H9 (cell line): ENCODE measurements at regions not wholly inside any gene's neighbourhood (a gene's known extent, or its start where the extent isn't known, plus 50 kb on each side); places are given as distances from the start of the nearest gene placed in this dataset.

Source experiments
- DNase-seq: peaks from one replicate; pipeline ENCODE4 v3.0.0-alpha.2; 2017
- H2AFZ ChIP-seq: one replicate; pipeline ENCODE4 v1.6.1; 2013; ENCODE audit warnings: mild to moderate bottlenecking, low read length, control low read depth, moderate library complexity
- H2AK5ac ChIP-seq: 2 replicates; pipeline ENCODE4 v1.6.1; 2013; ENCODE audit warnings: low read length, control low read depth, mixed read lengths; ENCODE audit not compliant: insufficient read length
- H2BK120ac ChIP-seq: one replicate; pipeline ENCODE4 v1.6.1; 2013; ENCODE audit warnings: low read depth, mild to moderate bottlenecking, low read length, control low read depth, inconsistent platforms; ENCODE audit not compliant: poor library complexity, severe bottlenecking
- H2BK12ac ChIP-seq: 2 replicates; pipeline ENCODE4 v1.6.1; 2013; ENCODE audit warnings: low read length, control low read depth, mixed read lengths, low read depth; ENCODE audit not compliant: insufficient read length
- H2BK15ac ChIP-seq: 2 replicates; pipeline ENCODE4 v1.6.1; 2013; ENCODE audit warnings: low read depth, low read length, control low read depth
- H2BK20ac ChIP-seq: one replicate; pipeline ENCODE4 v1.6.1; 2013; ENCODE audit warnings: low read depth, mild to moderate bottlenecking, low read length, control low read depth, inconsistent platforms; ENCODE audit not compliant: poor library complexity, severe bottlenecking
- H2BK5ac ChIP-seq: 2 replicates; pipeline ENCODE4 v1.6.1; 2013; ENCODE audit warnings: low read length, control low read depth, mixed read lengths; ENCODE audit not compliant: insufficient read length
- H3K14ac ChIP-seq: 2 replicates; pipeline ENCODE4 v1.6.1; 2013; ENCODE audit warnings: low read length, control low read depth; ENCODE audit not compliant: insufficient read depth
- H3K18ac ChIP-seq: 2 replicates; pipeline ENCODE4 v1.6.1; 2013; ENCODE audit warnings: low read depth, mild to moderate bottlenecking, mixed read lengths, low read length, control low read depth; ENCODE audit not compliant: insufficient read length
- H3K23ac ChIP-seq: 2 replicates; pipeline ENCODE4 v1.6.1; 2013; ENCODE audit warnings: low read length, control low read depth, mixed read lengths, low read depth; ENCODE audit not compliant: insufficient read length
- H3K23me2 ChIP-seq: 2 replicates; pipeline ENCODE4 v1.6.1; 2013; ENCODE audit warnings: low read depth, mild to moderate bottlenecking, mixed read lengths, low read length, control low read depth; ENCODE audit not compliant: insufficient read length, poor library complexity, severe bottlenecking
- H3K27ac ChIP-seq: 2 replicates; pipeline ENCODE4 v1.5.1; 2013; ENCODE audit warnings: low read length, control low read depth, mixed read lengths, low read depth; ENCODE audit not compliant: insufficient read length
- H3K27me3 ChIP-seq: 2 replicates; pipeline ENCODE4 v1.6.1; 2013; ENCODE audit warnings: low read length, control low read depth, inconsistent platforms; ENCODE audit not compliant: insufficient read depth
- H3K4ac ChIP-seq: 2 replicates; pipeline ENCODE4 v1.6.1; 2013; ENCODE audit warnings: low read depth, mild to moderate bottlenecking, control low read depth, inconsistent platforms, low read length, moderate library complexity
- H3K4me1 ChIP-seq: 2 replicates; pipeline ENCODE4 v1.6.1; 2013; ENCODE audit warnings: low read length, control low read depth, inconsistent platforms; ENCODE audit not compliant: insufficient read depth
- H3K4me2 ChIP-seq: 2 replicates; pipeline ENCODE4 v1.6.1; 2013; ENCODE audit warnings: low read length, control low read depth, mixed read lengths; ENCODE audit not compliant: insufficient read length, insufficient read depth
- H3K56ac ChIP-seq: 2 replicates; pipeline ENCODE4 v1.6.1; 2013; ENCODE audit warnings: low read depth, mild to moderate bottlenecking, mixed read lengths, low read length, control low read depth; ENCODE audit not compliant: insufficient read length
- H3K79me1 ChIP-seq: 2 replicates; pipeline ENCODE4 v1.6.1; 2013; ENCODE audit warnings: low read depth, mild to moderate bottlenecking, moderate library complexity, low read length, control low read depth, inconsistent platforms; ENCODE audit not compliant: insufficient read depth, poor library complexity, severe bottlenecking
- H3K79me2 ChIP-seq: 2 replicates; pipeline ENCODE4 v1.6.1; 2013; ENCODE audit warnings: low read length, control low read depth, inconsistent platforms; ENCODE audit not compliant: insufficient read depth
- H3K9ac ChIP-seq: 2 replicates; pipeline ENCODE4 v1.6.1; 2013; ENCODE audit warnings: low read length, control low read depth, mixed read lengths; ENCODE audit not compliant: insufficient read length; ENCODE audit errors: extremely low read depth
- H3K9me3 ChIP-seq: one replicate; pipeline ENCODE4 v1.6.1; 2013; ENCODE audit warnings: low read depth, low read length, inconsistent platforms; ENCODE audit not compliant: control insufficient read depth
- H3T11ph ChIP-seq: one replicate; pipeline ENCODE4 v1.6.1; 2013; ENCODE audit warnings: mild to moderate bottlenecking, low read length, control low read depth, inconsistent platforms
- H4K20me1 ChIP-seq: one replicate; pipeline ENCODE4 v1.6.1; 2013; ENCODE audit not compliant: control insufficient read depth, insufficient read length, insufficient read depth
- H4K5ac ChIP-seq: 2 replicates; pipeline ENCODE4 v1.6.1; 2013; ENCODE audit warnings: low read depth, mild to moderate bottlenecking, mixed read lengths, low read length, control low read depth; ENCODE audit not compliant: insufficient read length
- H4K8ac ChIP-seq: replicated peaks from 2 replicates; pipeline ENCODE4 v1.6.1; 2013; ENCODE audit warnings: low read length, control low read depth, mixed read lengths, low read depth; ENCODE audit not compliant: insufficient read length
- H4K91ac ChIP-seq: 2 replicates; pipeline ENCODE4 v1.6.1; 2013; ENCODE audit warnings: low read depth, mild to moderate bottlenecking, moderate library complexity, mixed read lengths, low read length, control low read depth; ENCODE audit not compliant: insufficient read length
- H3K27ac Mint-ChIP-seq, 3 experiments: 2 replicates in 2 of 3; 3 replicates in 1 of 3; pipeline ENCODE4 v1.8.0; 2020 to 2021; ENCODE audit warnings: mixed read lengths in 3 of 3, mild to moderate bottlenecking in 1 of 3, moderate library complexity in 1 of 3
- H3K27me3 Mint-ChIP-seq: 2 replicates; pipeline ENCODE4 v1.8.0; 2021; ENCODE audit warnings: low read depth, mild to moderate bottlenecking, moderate library complexity, mixed read lengths
- H3K36me3 Mint-ChIP-seq, 3 experiments: 2 replicates in 2 of 3; 3 replicates in 1 of 3; pipeline ENCODE4 v1.8.0; 2020 to 2021; ENCODE audit warnings: low read depth in 3 of 3, mixed read lengths in 3 of 3; ENCODE audit not compliant: insufficient read depth in 1 of 3
- H3K4me1 Mint-ChIP-seq, 2 experiments: 2 replicates each; pipeline ENCODE4 v1.8.0; 2020; ENCODE audit warnings: mixed read lengths in 2 of 2
- H3K4me3 Mint-ChIP-seq, 2 experiments: 2 replicates in 1 of 2; 3 replicates in 1 of 2; pipeline ENCODE4 v1.8.0; 2020 to 2021; ENCODE audit warnings: mild to moderate bottlenecking in 2 of 2, mixed read lengths in 2 of 2, moderate library complexity in 1 of 2
- H3K9me3 Mint-ChIP-seq, 2 experiments: 2 replicates in 1 of 2; 3 replicates in 1 of 2; pipeline ENCODE4 v1.8.0; 2020; ENCODE audit warnings: mild to moderate bottlenecking in 2 of 2, mixed read lengths in 2 of 2, moderate library complexity in 1 of 2
- CTCF ChIP-seq: fragments of 200-600 bp; sonication (generic); conservative IDR thresholded peaks from 3 replicates; pipeline ENCODE4 v1.8.0; 2021; ENCODE audit warnings: antibody characterized with exemption, mild to moderate bottlenecking

DNA sequence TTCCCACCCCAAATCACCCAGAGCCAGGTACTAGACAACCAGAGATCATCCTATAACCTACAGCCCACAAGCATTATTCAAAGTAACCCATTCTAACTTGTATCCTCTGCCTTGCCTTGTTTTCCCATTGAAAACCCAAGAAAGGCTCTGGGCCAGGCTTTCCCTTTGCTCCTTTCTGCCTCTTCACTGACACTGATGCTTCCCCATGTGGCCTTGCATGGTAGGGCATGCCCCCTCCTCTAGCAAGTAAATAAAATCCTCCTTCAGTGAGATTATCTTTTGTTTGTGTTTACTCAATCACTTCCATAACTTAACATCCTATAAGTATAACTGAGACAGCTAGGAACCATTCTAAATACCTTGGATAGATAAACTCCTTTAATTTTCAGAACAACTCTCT lies 65.6 kb upstream of the FAR1 start:
- H3K23me2 ChIP-seq: no peaks in the 10 kb centered on the region
- Mint-ChIP-seq H3K27me3 (peaks cover 3% of the 10 kb centered on the region; the same call in 1 of the 2 replicates), H3K4me1 (no peaks in the 10 kb centered on the region), H3K4me3 (no peak overlapping the region; a peak in 1 of 5 replicates), H3K36me3 (no peaks in the 10 kb centered on the region), H3K27ac (no peak overlapping the region), H3K9me3 (no peaks in the 10 kb centered on the region)
- no peak overlapping the region for H3K9ac ChIP-seq
- no peak overlapping the region for H2AFZ ChIP-seq
- H3K14ac ChIP-seq: no peak overlapping the region
- no peak overlapping the region for H4K8ac ChIP-seq
- no peaks in the 10 kb centered on the region for H3K9me3 ChIP-seq
- H4K91ac ChIP-seq: no peak overlapping the region
- no peak overlapping the region for H2AK5ac ChIP-seq
- no peak overlapping the region for H3K56ac ChIP-seq
- no peak overlapping the region for H3T11ph ChIP-seq
- peak; percentile 43 for DNase-seq
- no peak overlapping the region for H2BK12ac ChIP-seq
- peak; percentile 61 for TF ChIP-seq CTCF
- no peak overlapping the region for H4K5ac ChIP-seq
- H3K23ac ChIP-seq: no peak overlapping the region
- H3K79me2 ChIP-seq: no peaks in the 10 kb centered on the region
- H3K18ac ChIP-seq: no peak overlapping the region
- H3K4me2 ChIP-seq: no peak overlapping the region
- no peaks in the 10 kb centered on the region for H3K27me3 ChIP-seq
- H2BK120ac ChIP-seq: no peak overlapping the region
- H3K4ac ChIP-seq: no peak overlapping the region
- H3K27ac ChIP-seq: no peak overlapping the region
- no peaks in the 10 kb centered on the region for H3K79me1 ChIP-seq
- no peak overlapping the region for H2BK20ac ChIP-seq
- H4K20me1 ChIP-seq: no peaks in the 10 kb centered on the region
- H2BK5ac ChIP-seq: no peak overlapping the region
- no peak overlapping the region for H2BK15ac ChIP-seq
- no peaks in the 10 kb centered on the region for H3K4me1 ChIP-seq
